ENCODE measurements at regions not wholly inside any gene's neighbourhood (a gene's known extent, or its start where the extent isn't known, plus 50 kb on each side); places are given as distances from the start of the nearest gene placed in this dataset.

- Histone ChIP-seq H3K36me3 (ENCODE audit: insufficient read depth, low read length) (no peaks in the 10 kb centered on the region), H3K27ac (ENCODE audit: low read length) (no peak overlapping the region)
These were observed 2047.1 kb downstream of the SUCLG1 start for GRCh38 chr2:82412021-82412420.

DNA sequence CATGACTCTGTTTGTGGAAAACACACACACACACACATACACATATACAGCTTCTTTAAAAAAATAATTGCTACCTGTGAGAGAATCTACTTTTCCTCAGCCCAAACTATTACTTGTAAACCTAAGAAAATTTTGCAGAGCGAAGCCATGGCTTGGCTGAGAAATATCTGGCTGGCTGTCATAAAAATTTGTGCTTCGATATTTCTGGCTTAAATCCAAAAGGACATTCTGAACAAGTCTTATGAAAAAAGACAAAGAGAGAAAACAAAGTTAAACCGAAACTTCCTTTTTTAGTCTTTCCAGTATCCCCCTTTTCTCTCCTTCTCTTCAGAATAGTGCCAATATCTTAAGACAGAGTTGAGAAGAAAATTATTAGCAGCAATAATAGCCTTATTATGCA lies 2048.0 kb downstream of the SUCLG1 start:
- Histone ChIP-seq H2AFZ (ENCODE audit: low read depth, low read length) (no peak overlapping the region), H3K9me3 (ENCODE audit: insufficient read depth, low read length, severe bottlenecking) (no peaks in the 10 kb centered on the region), H3K4me3 (ENCODE audit: low read depth in 1 of 2, low read length in 2 of 2) (no peak overlapping the region), H3K36me3 (ENCODE audit: insufficient read depth, low read length) (no peaks in the 10 kb centered on the region), H3K9ac (ENCODE audit: low read depth, low read length) (no peak overlapping the region), H3K27me3 (ENCODE audit: insufficient read depth, low read length, poor library complexity) (no peaks in the 10 kb centered on the region), H3K27ac (ENCODE audit: low read length) (no peak overlapping the region), H3K4me1 (ENCODE audit: insufficient read depth, low read length) (no peaks in the 10 kb centered on the region), H3K79me2 (ENCODE audit: insufficient read depth, low read length) (no peaks in the 10 kb centered on the region), H3K4me2 (ENCODE audit: insufficient read depth, low read length) (no peak overlapping the region), H4K20me1 (ENCODE audit: insufficient read depth, low read length) (no peaks in the 10 kb centered on the region)
- TF ChIP-seq EZH2 (IDR thresholded peaks at IDR 0.05; ENCODE audit: borderline replicate concordance, low read depth, low read length, severe bottlenecking) (no peak), CTCF (IDR thresholded peaks at IDR 0.05; ENCODE audit: borderline replicate concordance, extremely low read depth, low read length, poor library complexity, severe bottlenecking) (no peak)
- DNase-seq (no peak), ATAC-seq (ENCODE audit: insufficient read depth, low read depth) (no peak)

More at GRCh38 chr2:82412021-82412420, 2047.1 kb downstream of the SUCLG1 start:
- Histone ChIP-seq H3K27me3 (ENCODE audit: insufficient read depth, low read length, poor library complexity) (no peaks in the 10 kb centered on the region), H3K79me2 (ENCODE audit: insufficient read depth, low read length) (no peaks in the 10 kb centered on the region), H3K4me3 (ENCODE audit: low read depth in 1 of 2, low read length in 2 of 2) (no peak overlapping the region), H4K20me1 (ENCODE audit: insufficient read depth, low read length) (no peaks in the 10 kb centered on the region), H3K4me2 (ENCODE audit: insufficient read depth, low read length) (no peak overlapping the region), H3K9ac (ENCODE audit: low read depth, low read length) (no peak overlapping the region), H3K9me3 (ENCODE audit: insufficient read depth, low read length, severe bottlenecking) (no peaks in the 10 kb centered on the region), H3K4me1 (ENCODE audit: insufficient read depth, low read length) (no peaks in the 10 kb centered on the region), H2AFZ (ENCODE audit: low read depth, low read length) (no peak overlapping the region)
- TF ChIP-seq CTCF (IDR thresholded peaks at IDR 0.05; ENCODE audit: borderline replicate concordance, extremely low read depth, low read length, poor library complexity, severe bottlenecking) (no peak), EZH2 (IDR thresholded peaks at IDR 0.05; ENCODE audit: borderline replicate concordance, low read depth, low read length, severe bottlenecking) (no peak)
- ATAC-seq (ENCODE audit: insufficient read depth, low read depth) (no peak), DNase-seq (no peak)

- Histone ChIP-seq H3K4me2 (ENCODE audit: insufficient read depth, low read length) (no peak overlapping the region), H4K20me1 (ENCODE audit: insufficient read depth, low read length) (no peaks in the 10 kb centered on the region), H3K36me3 (ENCODE audit: insufficient read depth, low read length) (no peaks in the 10 kb centered on the region), H2AFZ (ENCODE audit: low read depth, low read length) (no peak overlapping the region), H3K9ac (ENCODE audit: low read depth, low read length) (no peak overlapping the region), H3K79me2 (ENCODE audit: insufficient read depth, low read length) (no peaks in the 10 kb centered on the region), H3K4me3 (ENCODE audit: low read depth in 1 of 2, low read length in 2 of 2) (no peak overlapping the region), H3K9me3 (ENCODE audit: insufficient read depth, low read length, severe bottlenecking) (no peaks in the 10 kb centered on the region), H3K4me1 (ENCODE audit: insufficient read depth, low read length) (no peaks in the 10 kb centered on the region), H3K27ac (ENCODE audit: low read length) (no peak overlapping the region), H3K27me3 (ENCODE audit: insufficient read depth, low read length, poor library complexity) (no peaks in the 10 kb centered on the region)
- no peak for DNase-seq
- TF ChIP-seq CTCF (IDR thresholded peaks at IDR 0.05; ENCODE audit: borderline replicate concordance, extremely low read depth, low read length, poor library complexity, severe bottlenecking) (no peak), EZH2 (IDR thresholded peaks at IDR 0.05; ENCODE audit: borderline replicate concordance, low read depth, low read length, severe bottlenecking) (no peak)
- ATAC-seq (ENCODE audit: insufficient read depth, low read depth) = no peak
These were observed 2063.5 kb downstream of the SUCLG1 start for GRCh38 chr2:82395531-82395930.

- TF ChIP-seq EZH2 (IDR thresholded peaks at IDR 0.05; ENCODE audit: borderline replicate concordance, low read depth, low read length, severe bottlenecking) (no peak), CTCF (IDR thresholded peaks at IDR 0.05; ENCODE audit: borderline replicate concordance, extremely low read depth, low read length, poor library complexity, severe bottlenecking) (no peak)
- DNase-seq = no peak
- no peak for ATAC-seq (ENCODE audit: insufficient read depth, low read depth)
These were observed 2067.7 kb downstream of the SUCLG1 start for GRCh38 chr2:82391386-82391785.

More at GRCh38 chr2:82391386-82391785, 2067.7 kb downstream of the SUCLG1 start:
- H3K4me3 ChIP-seq (ENCODE audit: low read depth in 1 of 2, low read length in 2 of 2) = no peak overlapping the region
- H3K27me3 ChIP-seq (ENCODE audit: insufficient read depth, low read length, poor library complexity) = no peaks in the 10 kb centered on the region
- H3K36me3 ChIP-seq (ENCODE audit: insufficient read depth, low read length) = no peaks in the 10 kb centered on the region
- no peak overlapping the region for H3K4me2 ChIP-seq (ENCODE audit: insufficient read depth, low read length)
- H2AFZ ChIP-seq (ENCODE audit: low read depth, low read length) = no peak overlapping the region
- H3K27ac ChIP-seq (ENCODE audit: low read length) = no peak overlapping the region
- H3K9me3 ChIP-seq (ENCODE audit: insufficient read depth, low read length, severe bottlenecking) = no peaks in the 10 kb centered on the region
- no peaks in the 10 kb centered on the region for H3K4me1 ChIP-seq (ENCODE audit: insufficient read depth, low read length)
- H3K79me2 ChIP-seq (ENCODE audit: insufficient read depth, low read length) = no peaks in the 10 kb centered on the region
- no peak overlapping the region for H3K9ac ChIP-seq (ENCODE audit: low read depth, low read length)
- H4K20me1 ChIP-seq (ENCODE audit: insufficient read depth, low read length) = no peaks in the 10 kb centered on the region
